HL-60 (cell line): ENCODE measurements at regions not wholly inside any gene's neighbourhood (a gene's known extent, or its start where the extent isn't known, plus 50 kb on each side); places are given as distances from the start of the nearest gene placed in this dataset.
"Not testable (repeated sequence)": the region's sequence is repeated elsewhere in the genome, so short reads cannot be mapped to it uniquely, and the experiment has no call there.

Experiments used
- GABPA ChIP-seq: IDR thresholded peaks from 2 replicates; pipeline ENCODE4 v1.6.1; 2012; ENCODE audit warnings: low read depth
- POLR2AphosphoS5 ChIP-seq: IDR thresholded peaks from 2 replicates; pipeline ENCODE4 v1.6.1; 2012; ENCODE audit warnings: low read depth
- TF ChIP-seq, protein P1 (sequence below): IDR thresholded peaks from one replicate; pipeline ENCODE4 v1.5.1; 2011; ENCODE audit warnings: low read length, control low read depth, inconsistent platforms; ENCODE audit not compliant: insufficient read depth

DNA sequence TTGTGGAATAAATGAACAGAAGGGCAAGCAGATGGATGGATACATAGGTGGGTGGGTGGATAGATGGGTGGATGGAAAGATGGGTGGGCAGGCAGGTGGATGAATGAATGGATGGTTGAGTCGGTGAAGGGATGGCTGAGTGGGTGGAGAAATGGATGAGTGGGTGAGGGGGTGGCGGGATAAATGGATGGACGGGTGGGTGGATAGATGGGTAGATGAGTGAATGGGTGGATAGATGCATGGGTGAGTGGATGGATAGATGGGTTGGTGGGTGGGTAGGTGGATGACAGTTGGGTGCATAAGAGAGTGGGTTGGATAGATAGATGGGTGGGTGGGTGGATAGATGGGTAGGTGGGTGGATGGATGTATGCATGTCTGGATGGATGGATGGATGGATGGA, 76.0 kb downstream of the ART5 start:
- TF ChIP-seq GABPA, POLR2AphosphoS5: not testable (repeated sequence)
- TF ChIP-seq, protein P1, sequence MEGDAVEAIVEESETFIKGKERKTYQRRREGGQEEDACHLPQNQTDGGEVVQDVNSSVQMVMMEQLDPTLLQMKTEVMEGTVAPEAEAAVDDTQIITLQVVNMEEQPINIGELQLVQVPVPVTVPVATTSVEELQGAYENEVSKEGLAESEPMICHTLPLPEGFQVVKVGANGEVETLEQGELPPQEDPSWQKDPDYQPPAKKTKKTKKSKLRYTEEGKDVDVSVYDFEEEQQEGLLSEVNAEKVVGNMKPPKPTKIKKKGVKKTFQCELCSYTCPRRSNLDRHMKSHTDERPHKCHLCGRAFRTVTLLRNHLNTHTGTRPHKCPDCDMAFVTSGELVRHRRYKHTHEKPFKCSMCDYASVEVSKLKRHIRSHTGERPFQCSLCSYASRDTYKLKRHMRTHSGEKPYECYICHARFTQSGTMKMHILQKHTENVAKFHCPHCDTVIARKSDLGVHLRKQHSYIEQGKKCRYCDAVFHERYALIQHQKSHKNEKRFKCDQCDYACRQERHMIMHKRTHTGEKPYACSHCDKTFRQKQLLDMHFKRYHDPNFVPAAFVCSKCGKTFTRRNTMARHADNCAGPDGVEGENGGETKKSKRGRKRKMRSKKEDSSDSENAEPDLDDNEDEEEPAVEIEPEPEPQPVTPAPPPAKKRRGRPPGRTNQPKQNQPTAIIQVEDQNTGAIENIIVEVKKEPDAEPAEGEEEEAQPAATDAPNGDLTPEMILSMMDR: not testable (repeated sequence)
